Myocyte (in vitro differentiated cells): ENCODE measurements at regions not wholly inside any gene's neighbourhood (a gene's known extent, or its start where the extent isn't known, plus 50 kb on each side); places are given as distances from the start of the nearest gene placed in this dataset.

Source experiments
- DNase-seq: peaks from one replicate; pipeline ENCODE4 v3.0.0-alpha.2; 2012; ENCODE audit warnings: low read depth

DNA sequence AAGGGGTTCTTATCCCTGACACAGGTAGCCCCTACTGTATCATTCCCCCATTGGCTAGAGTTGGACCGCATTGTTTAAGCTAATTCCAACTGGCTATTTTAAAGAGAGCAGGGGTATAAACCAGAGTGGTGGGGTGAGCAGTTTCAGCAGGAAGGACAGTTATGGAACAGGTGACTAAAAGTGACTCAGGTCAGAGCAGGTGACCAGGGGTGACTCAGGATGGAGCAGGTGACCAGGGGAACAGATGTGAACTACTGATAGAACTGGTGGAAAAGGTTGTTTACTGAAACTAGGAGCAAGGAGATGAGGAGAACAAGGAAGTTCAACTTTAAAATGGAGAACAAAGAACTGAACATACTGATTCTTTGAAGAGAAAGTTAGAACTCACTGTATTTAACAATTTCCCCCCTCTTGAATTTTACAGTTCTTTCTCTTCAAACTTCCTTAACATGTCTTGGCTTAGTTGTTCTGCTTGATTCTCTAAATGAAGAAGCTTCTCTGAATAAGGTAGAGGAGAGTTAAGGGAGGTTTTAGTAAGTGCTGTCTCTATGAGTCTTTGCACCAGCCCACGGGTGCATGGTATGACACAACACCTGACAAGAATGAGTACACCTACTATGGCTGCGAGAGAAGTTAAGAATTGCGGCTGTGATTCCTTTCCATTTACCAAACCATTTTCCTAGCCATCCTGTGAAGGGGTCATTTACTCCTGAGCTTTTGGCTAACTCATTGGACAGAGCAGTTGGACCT is 83.4 kb upstream of the WNT7A start:
- DNase-seq: no peak

GRCh38 chr3:13954741-13955483 is 75.0 kb upstream of the WNT7A start:
- no peak for DNase-seq

- DNase-seq: no peak
Measured at GRCh38 chr3:13954266-13954665, 74.4 kb upstream of the WNT7A start.

GRCh38 chr3:13951184-13951583 is 71.3 kb upstream of the WNT7A start:
- no peak for DNase-seq

GRCh38 chr3:13950042-13950441 is 70.2 kb upstream of the WNT7A start:
- DNase-seq: no peak

DNA sequence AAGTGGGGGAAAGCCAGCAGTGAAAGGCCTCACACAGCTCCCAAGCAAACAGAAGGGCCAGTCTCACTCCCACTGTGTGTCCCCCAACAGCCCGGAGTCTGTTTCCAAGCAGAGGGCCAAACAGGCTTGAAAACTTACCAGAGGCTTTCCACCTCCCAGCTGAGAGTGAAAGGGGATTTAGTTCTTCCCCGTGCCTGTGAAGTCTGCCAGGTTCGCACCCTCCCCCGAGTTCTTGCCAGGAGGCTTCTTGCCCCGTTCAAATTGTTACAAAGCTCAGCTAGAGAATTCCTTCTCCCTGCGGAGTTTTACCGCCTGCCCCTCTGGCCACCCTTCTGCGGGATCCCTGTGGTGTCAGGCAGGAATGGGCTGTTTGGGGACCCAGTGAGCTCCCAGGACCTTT is 68.0 kb upstream of the WNT7A start:
- DNase-seq: no peak

DNA sequence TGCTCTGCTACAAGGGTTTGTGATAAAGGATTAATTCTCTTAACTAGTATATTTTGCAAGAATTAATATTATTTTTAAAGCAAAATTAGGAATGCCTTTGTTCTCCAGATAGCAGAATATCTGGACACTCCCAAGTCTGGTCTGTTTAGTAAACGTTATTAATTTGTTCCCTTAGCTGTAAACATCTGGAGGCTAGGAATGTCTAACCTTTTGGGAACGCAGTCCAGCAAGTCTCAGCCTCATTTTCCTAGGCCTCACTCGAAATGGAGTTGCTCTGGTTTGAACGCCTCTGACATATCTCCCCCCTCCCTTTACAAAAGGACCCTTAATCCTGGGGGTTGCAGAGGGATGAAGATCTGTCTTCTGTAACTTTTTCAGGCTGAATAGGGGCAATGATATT is 59.3 kb upstream of the WNT7A start:
- no peak for DNase-seq

GRCh38 chr3:13937131-13937530 is 57.3 kb upstream of the WNT7A start:
- no peak for DNase-seq

- DNase-seq: no peak
Measured at GRCh38 chr3:13935494-13936094, 55.7 kb upstream of the WNT7A start.

DNA sequence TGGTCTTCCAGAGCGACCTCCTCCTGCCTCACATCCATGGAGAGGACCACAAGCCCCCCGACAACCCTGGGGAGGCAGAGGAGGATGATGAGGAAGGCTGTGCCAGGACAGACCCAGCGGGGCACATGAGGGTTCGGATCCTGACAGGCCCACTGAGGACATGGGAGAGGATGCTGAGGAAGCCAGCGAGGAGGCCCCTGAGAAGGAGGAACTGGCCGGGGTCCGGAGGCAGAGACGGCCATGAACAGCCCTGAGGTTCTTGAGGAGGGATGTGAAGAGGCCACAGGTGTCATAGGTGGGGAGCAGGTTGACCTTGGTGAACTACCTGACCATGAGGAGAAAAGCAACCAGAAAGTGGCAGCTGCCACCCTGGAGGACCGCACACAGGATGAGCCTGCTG is 54.9 kb upstream of the WNT7A start:
- no peak for DNase-seq

GRCh38 chr3:13934315-13934714 is 54.4 kb upstream of the WNT7A start:
- DNase-seq: no peak

GRCh38 chr3:13932578-13933295 is 52.9 kb upstream of the WNT7A start:
- DNase-seq: no peak

- no peak for DNase-seq
Measured at GRCh38 chr3:13931172-13931571, 51.3 kb upstream of the WNT7A start.
